ENCODE measurements at regions not wholly inside any gene's neighbourhood (a gene's known extent, or its start where the extent isn't known, plus 50 kb on each side); places are given as distances from the start of the nearest gene placed in this dataset.

GRCh38 chr2:101587251-101587650, 110.3 kb upstream of the MAP4K4 start:
- Histone ChIP-seq H3K9ac (replicated peaks in 1 of 4; ENCODE audit: extremely low read depth in 1 of 4, low read depth in 3 of 4, low read length in 3 of 4) (no peak overlapping the region), H3K79me2 (ENCODE audit: control insufficient read depth in 1 of 2, insufficient read depth in 2 of 2, low read length in 2 of 2) (no peaks in the 10 kb centered on the region), H4K8ac (ENCODE audit: extremely low read depth, insufficient read depth, low read length) (no peak overlapping the region), H3K4ac (replicated peaks; ENCODE audit: insufficient read length, low read depth, low read length) (no peak overlapping the region), H3K4me2 (ENCODE audit: insufficient read depth in 1 of 2, low read depth in 2 of 2, low read length in 2 of 2) (no peak overlapping the region), H2AFZ (ENCODE audit: low read length) (no peak overlapping the region), H3K27ac (ENCODE audit: low read depth, low read length) (no peak overlapping the region), H3K56ac (replicated peaks; ENCODE audit: insufficient read length, low read depth, low read length) (no peak overlapping the region), H3K27me3 (replicated peaks in 1 of 4; ENCODE audit: control insufficient read depth in 3 of 4, extremely low read depth in 1 of 4, insufficient read depth in 3 of 4, low read length in 3 of 4) (no peaks in the 10 kb centered on the region), H2BK120ac (replicated peaks; ENCODE audit: low read depth, low read length) (no peak overlapping the region), H3K18ac (ENCODE audit: extremely low read depth, low read length) (no peak overlapping the region), H3K9me3 (ENCODE audit: insufficient read depth in 2 of 2, low read depth in 1 of 2, low read length in 1 of 2) (no peaks in the 10 kb centered on the region), H3K79me1 (ENCODE audit: low read depth, low read length) (no peaks in the 10 kb centered on the region), H4K20me1 (replicated peaks in 1 of 2; ENCODE audit: control insufficient read depth in 1 of 2, insufficient read depth in 2 of 2, low read length in 2 of 2) (no peaks in the 10 kb centered on the region), H3K23ac (ENCODE audit: insufficient read length) (no peak overlapping the region), H3K23me2 (ENCODE audit: low read depth, low read length) (no peaks in the 10 kb centered on the region), H2BK5ac (ENCODE audit: low read depth, low read length) (no peak overlapping the region), H4K91ac (replicated peaks; ENCODE audit: insufficient read length, low read length) (no peak overlapping the region), H3K4me3 (ENCODE audit: extremely low read depth in 1 of 4, insufficient read depth in 2 of 4, low read depth in 3 of 4, low read length in 4 of 4) (no peak overlapping the region), H3K36me3 (ENCODE audit: control insufficient read depth in 2 of 4, insufficient read depth in 4 of 4, low read length in 3 of 4) (no peaks in the 10 kb centered on the region), H3K14ac (ENCODE audit: insufficient read length) (no peak overlapping the region), H2AK5ac (ENCODE audit: low read depth, low read length) (no peak overlapping the region), H2BK15ac (ENCODE audit: low read length) (no peak overlapping the region), H4K5ac (ENCODE audit: insufficient read length, low read depth, low read length) (no peak overlapping the region), H2BK12ac (ENCODE audit: low read depth, low read length) (no peak overlapping the region), H2BK20ac (ENCODE audit: low read length) (no peak overlapping the region), H3K4me1 (replicated peaks in 1 of 4; ENCODE audit: control insufficient read depth in 3 of 4, insufficient read depth in 4 of 4, low read length in 3 of 4) (no peaks in the 10 kb centered on the region)
- WGBS, 2 experiments (ENCODE audit: extremely low coverage in 1 of 2, insufficient coverage in 1 of 2, insufficient read length in 1 of 2, insufficient replicate concordance in 2 of 2, low coverage in 1 of 2, low lambda C conversion rate in 2 of 2, missing lambda C conversion rate in 1 of 2), result 70% methylated on average over 3 of the region's 3 CpGs; no CpG with 5 or more reads in 1 of the 2 experiments
- TF ChIP-seq CBX5 (IDR thresholded peaks at IDR 0.05; ENCODE audit: low read depth, low read length), result no peak
- no peak for FAIRE-seq
- ChIA-PET CTCF (ENCODE audit: partially characterized antibody) (no interaction called here), POLR2A (ENCODE audit: partially characterized antibody) (no interaction called here)
- DNase-seq (ENCODE audit: low read depth in 1 of 2, low spot score in 2 of 2), result no peak

Data from H1 (cell line).